HCT116 (cell line): ENCODE measurements at regions not wholly inside any gene's neighbourhood (a gene's known extent, or its start where the extent isn't known, plus 50 kb on each side); places are given as distances from the start of the nearest gene placed in this dataset.

Experiments used
- ATAC-seq: fragments of 200-7000 bp; cut with Tn5 transposase; 2 replicates; pipeline ENCODE4 v1.9.1; 2020; ENCODE audit warnings: mild to moderate bottlenecking, moderate library complexity
- BruUV-seq: library from RNA; stranded (reverse); fragments of 400-500 nt; replicated peaks from 2 replicates; lab custom pipeline; 2021; lab: Mats Ljungman, UMichigan
- CTCF ChIA-PET: fragments of 300-600 bp; sonication (Branson Sonifier 250); formaldehyde crosslinking; loops from one replicate; lab custom pipeline; 2021; ENCODE audit warnings: antibody characterized with exemption; lab: Charles Lee
- POLR2A ChIA-PET: fragments of 300-600, 350-600 bp; sonication (Branson Sonifier 250); formaldehyde crosslinking; loops from one replicate; lab custom pipeline; 2021; ENCODE audit warnings: antibody characterized with exemption; lab: Charles Lee
- RAD21 ChIA-PET, 2 experiments: fragments of 300-600 bp; sonication (Branson Sonifier 250); formaldehyde crosslinking; loops; one replicate each; lab custom pipeline; 2023; ENCODE audit warnings: low total read pairs in 2 of 2; ENCODE audit not compliant: uncharacterized antibody in 2 of 2, unreplicated experiment in 2 of 2, low non-redundant PET in 1 of 2; lab: Charles Lee
- DNase-seq: peaks from one replicate; pipeline ENCODE4 v3.0.0-alpha.2; 2010; ENCODE audit warnings: low read depth, low spot score
- H2AFZ ChIP-seq: fragments of 200-600 bp; shearing (Covaris generic), sonication (generic); 2 replicates; pipeline ENCODE4 v1.6.1; 2017; ENCODE audit warnings: low read depth, mixed run types, mixed read lengths, antibody characterized with exemption, low read length; ENCODE audit not compliant: poor library complexity, severe bottlenecking
- H3K27ac ChIP-seq: 2 replicates; pipeline ENCODE4 v1.5.1; 2012; ENCODE audit warnings: low read depth, low read length
- H3K27me3 ChIP-seq: fragments of 200-600 bp; sonication (generic); 2 replicates; pipeline ENCODE4 v1.6.1; 2016; ENCODE audit warnings: mixed run types, low read length, mixed read lengths; ENCODE audit not compliant: insufficient read depth
- H3K36me3 ChIP-seq, 2 experiments: fragments of 200-500 bp in 1 of 2; fragments of 200-600 bp in 1 of 2; sonication (Bioruptor generic) in 1 of 2; sonication (generic) in 1 of 2; 2 replicates each; pipeline versions ENCODE4 v1.5.1 to v1.6.1; 2014 to 2016; ENCODE audit warnings: low read length in 2 of 2, inconsistent platforms in 1 of 2, mixed read lengths in 1 of 2, mixed run types in 1 of 2; ENCODE audit not compliant: insufficient read depth in 2 of 2, control insufficient read depth in 1 of 2
- H3K4me1 ChIP-seq, 2 experiments: fragments of 200-600 bp in 1 of 2; sonication (generic) in 1 of 2; 2 replicates each; pipeline versions ENCODE4 v1.5.1 to v1.6.1; 2012 to 2017; ENCODE audit warnings: low read length in 2 of 2, inconsistent platforms in 1 of 2, mild to moderate bottlenecking in 1 of 2, mixed read lengths in 1 of 2, mixed run types in 1 of 2, moderate library complexity in 1 of 2; ENCODE audit not compliant: insufficient read depth in 2 of 2, control insufficient read depth in 1 of 2
- H3K4me2 ChIP-seq: fragments of 200-600 bp; sonication (generic); 2 replicates; pipeline ENCODE4 v1.6.1; 2017; ENCODE audit warnings: mixed run types, low read length, mixed read lengths
- H3K4me3 ChIP-seq, 2 experiments: fragments of 200-600 bp in 1 of 2; sonication (generic) in 1 of 2; replicated peaks in 1 of 2; 2 replicates each; pipeline ENCODE4 v1.5.1; 2011 to 2016; ENCODE audit warnings: low read length in 2 of 2, control low read depth in 1 of 2, low read depth in 1 of 2, mild to moderate bottlenecking in 1 of 2, mixed read lengths in 1 of 2, mixed run types in 1 of 2
- H3K79me2 ChIP-seq: fragments of 200-600 bp; sonication (generic); 2 replicates; pipeline ENCODE4 v1.6.1; 2017; ENCODE audit warnings: mild to moderate bottlenecking, mixed run types, low read length, moderate library complexity, mixed read lengths; ENCODE audit not compliant: insufficient read depth
- H3K9ac ChIP-seq: fragments of 200-600 bp; sonication (generic); 2 replicates; pipeline ENCODE4 v1.6.1; 2016; ENCODE audit warnings: low read length, mixed read lengths
- H3K9me2 ChIP-seq: fragments of 200-600 bp; sonication (generic), shearing (Covaris generic); 2 replicates; pipeline ENCODE4 v1.6.1; 2017; ENCODE audit warnings: mixed run types, mild to moderate bottlenecking, moderate library complexity; ENCODE audit not compliant: insufficient read depth
- H3K9me3 ChIP-seq, 2 experiments: fragments of 200-500 bp in 1 of 2; fragments of 200-600 bp in 1 of 2; sonication (Bioruptor generic) in 1 of 2; sonication (generic) in 1 of 2; 2 replicates each; pipeline ENCODE4 v1.6.1; 2014 to 2017; ENCODE audit warnings: low read length in 2 of 2, mixed read lengths in 2 of 2, inconsistent platforms in 1 of 2, low read depth in 1 of 2, mild to moderate bottlenecking in 1 of 2, mixed run types in 1 of 2, moderate library complexity in 1 of 2; ENCODE audit not compliant: control insufficient read depth in 1 of 2, insufficient read depth in 1 of 2
- H4K20me1 ChIP-seq: fragments of 200-600 bp; sonication (generic), shearing (Covaris generic); 2 replicates; pipeline ENCODE4 v1.6.1; 2017; ENCODE audit warnings: mixed run types, mild to moderate bottlenecking, moderate library complexity; ENCODE audit not compliant: insufficient read depth
- CBX3 ChIP-seq: IDR thresholded peaks from 2 replicates; pipeline ENCODE4 v1.6.1; 2012; ENCODE audit warnings: low read depth
- EGR1 ChIP-seq: IDR thresholded peaks from 2 replicates; pipeline ENCODE4 v1.6.1; 2012; ENCODE audit warnings: low read depth
- ELF1 ChIP-seq: IDR thresholded peaks from 2 replicates; pipeline ENCODE4 v1.6.1; 2012; ENCODE audit warnings: low read depth, borderline replicate concordance
- EZH2 ChIP-seq: fragments of 200-600 bp; sonication (generic); IDR thresholded peaks from 2 replicates; pipeline ENCODE4 v1.6.1; 2017; ENCODE audit warnings: antibody characterized with exemption, mixed run types
- EZH2phosphoT487 ChIP-seq: fragments of 200-600 bp; IDR thresholded peaks from 2 replicates; pipeline ENCODE4 v1.6.1; 2018; ENCODE audit warnings: antibody characterized with exemption, borderline replicate concordance
- FOSL1 ChIP-seq: IDR thresholded peaks from 2 replicates; pipeline ENCODE4 v1.6.1; 2012; ENCODE audit warnings: low read depth
- JUND ChIP-seq: IDR thresholded peaks from 2 replicates; pipeline ENCODE4 v1.6.1; 2012
- POLR2A ChIP-seq: IDR thresholded peaks from 2 replicates; pipeline ENCODE4 v1.7.0; 2011; ENCODE audit warnings: borderline replicate concordance; ENCODE audit not compliant: insufficient read depth, insufficient read length; ENCODE audit errors: extremely low read depth
- POLR2AphosphoS5 ChIP-seq: IDR thresholded peaks from 2 replicates; pipeline ENCODE4 v1.6.1; 2011; ENCODE audit warnings: mild to moderate bottlenecking, low read depth, low read length, moderate library complexity
- RAD21 ChIP-seq: IDR thresholded peaks from 2 replicates; pipeline ENCODE4 v1.6.1; 2012; ENCODE audit warnings: low read depth, mild to moderate bottlenecking
- SIN3A ChIP-seq: IDR thresholded peaks from 2 replicates; pipeline ENCODE4 v1.6.1; 2012; ENCODE audit warnings: low read depth
- SP1 ChIP-seq: IDR thresholded peaks from 2 replicates; pipeline ENCODE4 v1.6.1; 2012; ENCODE audit warnings: low read depth
- SRF ChIP-seq: IDR thresholded peaks from 2 replicates; pipeline ENCODE4 v1.6.1; 2012; ENCODE audit warnings: low read depth
- YY1 ChIP-seq: IDR thresholded peaks from 2 replicates; pipeline ENCODE4 v1.6.1; 2011; ENCODE audit warnings: low read length, low read depth, moderate library complexity, mild to moderate bottlenecking; ENCODE audit not compliant: insufficient replicate concordance; ENCODE audit errors: extremely low read depth
- ZFX ChIP-seq: fragments of 450-650 bp; IDR thresholded peaks from 2 replicates; pipeline ENCODE4 v1.6.1; 2017
- ZNF274 ChIP-seq: fragments of 200-500 bp; sonication (Bioruptor generic); IDR thresholded peaks from 2 replicates; pipeline ENCODE4 v1.6.1; 2014; ENCODE audit warnings: mild to moderate bottlenecking, low read depth, low read length, inconsistent platforms
- intact Hi-C: fragments of 100-400 bp; cut with micrococcal nuclease; formaldehyde crosslinking; loops from 2 replicates; pipeline ENCODE4 v1.10.0; 2022
- TF ChIP-seq, protein P1 (sequence below): IDR thresholded peaks from 2 replicates; pipeline ENCODE4 v1.6.1; 2012; ENCODE audit warnings: low read depth
- TF ChIP-seq, protein P2 (sequence below): IDR thresholded peaks from 2 replicates; pipeline ENCODE4 v1.6.1; 2012
- TF ChIP-seq, protein P3 (sequence below), 3 experiments: fragments of 200-600 bp in 1 of 3; sonication (generic) in 1 of 3; IDR thresholded peaks in 2 of 3; conservative IDR thresholded peaks in 1 of 3; 2 replicates each; pipeline ENCODE4 v1.5.1; 2012 to 2017; ENCODE audit warnings: low read depth in 2 of 3, low read length in 2 of 3, antibody characterized with exemption in 1 of 3, borderline replicate concordance in 1 of 3, control low read depth in 1 of 3, mild to moderate bottlenecking in 1 of 3, mixed read lengths in 1 of 3, mixed run types in 1 of 3, moderate library complexity in 1 of 3; ENCODE audit not compliant: insufficient read depth in 1 of 3
- TF ChIP-seq, protein P4 (sequence below): IDR thresholded peaks from 2 replicates; pipeline ENCODE4 v1.6.1; 2011; ENCODE audit warnings: mild to moderate bottlenecking, low read length, moderate library complexity; ENCODE audit not compliant: insufficient replicate concordance; ENCODE audit errors: extremely low read depth

DNA sequence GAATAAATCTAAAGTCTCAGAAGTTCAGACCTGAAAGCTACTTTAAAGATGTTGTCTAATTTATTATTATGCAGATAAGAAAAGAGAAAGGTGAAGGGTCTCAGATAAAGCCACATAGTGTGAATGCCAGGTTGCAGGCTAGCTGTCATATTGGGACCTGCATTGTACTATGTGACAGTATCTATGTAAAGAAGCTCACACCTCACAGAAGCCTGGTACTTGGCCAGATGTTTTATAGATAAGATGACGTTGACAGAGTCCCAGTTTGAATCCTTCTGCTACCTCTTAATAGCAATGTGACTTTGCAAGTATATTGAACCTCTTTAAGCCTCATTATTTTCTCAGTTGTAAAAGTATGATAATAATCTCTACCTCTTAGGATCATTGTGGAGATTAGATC, 227.0 kb downstream of the SPRY1 start:
- no peak overlapping the region for H3K27ac ChIP-seq
- intact Hi-C loops, result no loop called here
- ChIA-PET RAD21 (no interaction called here), CTCF (no interaction called here), POLR2A (no interaction called here)
- H3K9me2 ChIP-seq, result no peaks in the 10 kb centered on the region
- TF ChIP-seq, protein P1, sequence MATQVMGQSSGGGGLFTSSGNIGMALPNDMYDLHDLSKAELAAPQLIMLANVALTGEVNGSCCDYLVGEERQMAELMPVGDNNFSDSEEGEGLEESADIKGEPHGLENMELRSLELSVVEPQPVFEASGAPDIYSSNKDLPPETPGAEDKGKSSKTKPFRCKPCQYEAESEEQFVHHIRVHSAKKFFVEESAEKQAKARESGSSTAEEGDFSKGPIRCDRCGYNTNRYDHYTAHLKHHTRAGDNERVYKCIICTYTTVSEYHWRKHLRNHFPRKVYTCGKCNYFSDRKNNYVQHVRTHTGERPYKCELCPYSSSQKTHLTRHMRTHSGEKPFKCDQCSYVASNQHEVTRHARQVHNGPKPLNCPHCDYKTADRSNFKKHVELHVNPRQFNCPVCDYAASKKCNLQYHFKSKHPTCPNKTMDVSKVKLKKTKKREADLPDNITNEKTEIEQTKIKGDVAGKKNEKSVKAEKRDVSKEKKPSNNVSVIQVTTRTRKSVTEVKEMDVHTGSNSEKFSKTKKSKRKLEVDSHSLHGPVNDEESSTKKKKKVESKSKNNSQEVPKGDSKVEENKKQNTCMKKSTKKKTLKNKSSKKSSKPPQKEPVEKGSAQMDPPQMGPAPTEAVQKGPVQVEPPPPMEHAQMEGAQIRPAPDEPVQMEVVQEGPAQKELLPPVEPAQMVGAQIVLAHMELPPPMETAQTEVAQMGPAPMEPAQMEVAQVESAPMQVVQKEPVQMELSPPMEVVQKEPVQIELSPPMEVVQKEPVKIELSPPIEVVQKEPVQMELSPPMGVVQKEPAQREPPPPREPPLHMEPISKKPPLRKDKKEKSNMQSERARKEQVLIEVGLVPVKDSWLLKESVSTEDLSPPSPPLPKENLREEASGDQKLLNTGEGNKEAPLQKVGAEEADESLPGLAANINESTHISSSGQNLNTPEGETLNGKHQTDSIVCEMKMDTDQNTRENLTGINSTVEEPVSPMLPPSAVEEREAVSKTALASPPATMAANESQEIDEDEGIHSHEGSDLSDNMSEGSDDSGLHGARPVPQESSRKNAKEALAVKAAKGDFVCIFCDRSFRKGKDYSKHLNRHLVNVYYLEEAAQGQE, result no peak
- TF ChIP-seq SIN3A, result no peak
- TF ChIP-seq POLR2A, result no peak
- no peak for TF ChIP-seq EZH2
- TF ChIP-seq, protein P2, sequence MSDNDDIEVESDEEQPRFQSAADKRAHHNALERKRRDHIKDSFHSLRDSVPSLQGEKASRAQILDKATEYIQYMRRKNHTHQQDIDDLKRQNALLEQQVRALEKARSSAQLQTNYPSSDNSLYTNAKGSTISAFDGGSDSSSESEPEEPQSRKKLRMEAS, result no peak
- TF ChIP-seq, protein P3, sequence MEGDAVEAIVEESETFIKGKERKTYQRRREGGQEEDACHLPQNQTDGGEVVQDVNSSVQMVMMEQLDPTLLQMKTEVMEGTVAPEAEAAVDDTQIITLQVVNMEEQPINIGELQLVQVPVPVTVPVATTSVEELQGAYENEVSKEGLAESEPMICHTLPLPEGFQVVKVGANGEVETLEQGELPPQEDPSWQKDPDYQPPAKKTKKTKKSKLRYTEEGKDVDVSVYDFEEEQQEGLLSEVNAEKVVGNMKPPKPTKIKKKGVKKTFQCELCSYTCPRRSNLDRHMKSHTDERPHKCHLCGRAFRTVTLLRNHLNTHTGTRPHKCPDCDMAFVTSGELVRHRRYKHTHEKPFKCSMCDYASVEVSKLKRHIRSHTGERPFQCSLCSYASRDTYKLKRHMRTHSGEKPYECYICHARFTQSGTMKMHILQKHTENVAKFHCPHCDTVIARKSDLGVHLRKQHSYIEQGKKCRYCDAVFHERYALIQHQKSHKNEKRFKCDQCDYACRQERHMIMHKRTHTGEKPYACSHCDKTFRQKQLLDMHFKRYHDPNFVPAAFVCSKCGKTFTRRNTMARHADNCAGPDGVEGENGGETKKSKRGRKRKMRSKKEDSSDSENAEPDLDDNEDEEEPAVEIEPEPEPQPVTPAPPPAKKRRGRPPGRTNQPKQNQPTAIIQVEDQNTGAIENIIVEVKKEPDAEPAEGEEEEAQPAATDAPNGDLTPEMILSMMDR (IDR thresholded peaks at IDR 0.05 in 2 of 3, conservative IDR thresholded peaks at IDR 0.05 in 1 of 3; ENCODE audit: borderline replicate concordance in 1 of 3, insufficient read depth in 1 of 3, low read depth in 2 of 3, low read length in 2 of 3), result no peak
- no peak for TF ChIP-seq POLR2AphosphoS5
- no peak for TF ChIP-seq FOSL1
- no peak for TF ChIP-seq EGR1
- TF ChIP-seq ZNF274, result no peak
- TF ChIP-seq, protein P4, sequence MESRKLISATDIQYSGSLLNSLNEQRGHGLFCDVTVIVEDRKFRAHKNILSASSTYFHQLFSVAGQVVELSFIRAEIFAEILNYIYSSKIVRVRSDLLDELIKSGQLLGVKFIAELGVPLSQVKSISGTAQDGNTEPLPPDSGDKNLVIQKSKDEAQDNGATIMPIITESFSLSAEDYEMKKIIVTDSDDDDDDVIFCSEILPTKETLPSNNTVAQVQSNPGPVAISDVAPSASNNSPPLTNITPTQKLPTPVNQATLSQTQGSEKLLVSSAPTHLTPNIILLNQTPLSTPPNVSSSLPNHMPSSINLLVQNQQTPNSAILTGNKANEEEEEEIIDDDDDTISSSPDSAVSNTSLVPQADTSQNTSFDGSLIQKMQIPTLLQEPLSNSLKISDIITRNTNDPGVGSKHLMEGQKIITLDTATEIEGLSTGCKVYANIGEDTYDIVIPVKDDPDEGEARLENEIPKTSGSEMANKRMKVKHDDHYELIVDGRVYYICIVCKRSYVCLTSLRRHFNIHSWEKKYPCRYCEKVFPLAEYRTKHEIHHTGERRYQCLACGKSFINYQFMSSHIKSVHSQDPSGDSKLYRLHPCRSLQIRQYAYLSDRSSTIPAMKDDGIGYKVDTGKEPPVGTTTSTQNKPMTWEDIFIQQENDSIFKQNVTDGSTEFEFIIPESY, result no peak
- TF ChIP-seq RAD21, result no peak
- TF ChIP-seq JUND, result no peak
- TF ChIP-seq ELF1, result no peak
- no peak for TF ChIP-seq EZH2phosphoT487
- TF ChIP-seq CBX3, result no peak
- TF ChIP-seq SP1, result no peak
- TF ChIP-seq YY1, result no peak
- no peak for TF ChIP-seq SRF
- no peak for TF ChIP-seq ZFX
- H3K27me3 ChIP-seq, result no peaks in the 10 kb centered on the region
- no peaks in the 10 kb centered on the region for H3K4me1 ChIP-seq
- H3K36me3 ChIP-seq, result no peaks in the 10 kb centered on the region
- H3K4me2 ChIP-seq, result no peak overlapping the region
- H3K9me3 ChIP-seq, result no peaks in the 10 kb centered on the region
- ATAC-seq (no peak), DNase-seq (no peak)
- BruUV-seq, result no TSS peak
- no peak overlapping the region for H3K4me3 ChIP-seq
- H2AFZ ChIP-seq, result no peak overlapping the region
- H4K20me1 ChIP-seq, result no peaks in the 10 kb centered on the region
- no peaks in the 10 kb centered on the region for H3K79me2 ChIP-seq
- H3K9ac ChIP-seq, result no peak overlapping the region
